HL-60 (cell line): ENCODE measurements at regions not wholly inside any gene's neighbourhood (a gene's known extent, or its start where the extent isn't known, plus 50 kb on each side); places are given as distances from the start of the nearest gene placed in this dataset.

Experiments used
- CTCF ChIP-seq: IDR thresholded peaks from one replicate; pipeline ENCODE4 v1.5.1; 2011; ENCODE audit warnings: low read length, control low read depth, inconsistent platforms; ENCODE audit not compliant: insufficient read depth
- GABPA ChIP-seq: IDR thresholded peaks from 2 replicates; pipeline ENCODE4 v1.6.1; 2012; ENCODE audit warnings: low read depth
- POLR2AphosphoS5 ChIP-seq: IDR thresholded peaks from 2 replicates; pipeline ENCODE4 v1.6.1; 2012; ENCODE audit warnings: low read depth

- TF ChIP-seq CTCF (no peak), POLR2AphosphoS5 (no peak), GABPA (no peak)
Observed at GRCh38 chr2:120558847-120559246, 176.8 kb upstream of the GLI2 start.
